ENCODE measurements at regions not wholly inside any gene's neighbourhood (a gene's known extent, or its start where the extent isn't known, plus 50 kb on each side); places are given as distances from the start of the nearest gene placed in this dataset.
"Not testable (repeated sequence)": the region's sequence is repeated elsewhere in the genome, so short reads cannot be mapped to it uniquely, and the experiment has no call there.

DNA sequence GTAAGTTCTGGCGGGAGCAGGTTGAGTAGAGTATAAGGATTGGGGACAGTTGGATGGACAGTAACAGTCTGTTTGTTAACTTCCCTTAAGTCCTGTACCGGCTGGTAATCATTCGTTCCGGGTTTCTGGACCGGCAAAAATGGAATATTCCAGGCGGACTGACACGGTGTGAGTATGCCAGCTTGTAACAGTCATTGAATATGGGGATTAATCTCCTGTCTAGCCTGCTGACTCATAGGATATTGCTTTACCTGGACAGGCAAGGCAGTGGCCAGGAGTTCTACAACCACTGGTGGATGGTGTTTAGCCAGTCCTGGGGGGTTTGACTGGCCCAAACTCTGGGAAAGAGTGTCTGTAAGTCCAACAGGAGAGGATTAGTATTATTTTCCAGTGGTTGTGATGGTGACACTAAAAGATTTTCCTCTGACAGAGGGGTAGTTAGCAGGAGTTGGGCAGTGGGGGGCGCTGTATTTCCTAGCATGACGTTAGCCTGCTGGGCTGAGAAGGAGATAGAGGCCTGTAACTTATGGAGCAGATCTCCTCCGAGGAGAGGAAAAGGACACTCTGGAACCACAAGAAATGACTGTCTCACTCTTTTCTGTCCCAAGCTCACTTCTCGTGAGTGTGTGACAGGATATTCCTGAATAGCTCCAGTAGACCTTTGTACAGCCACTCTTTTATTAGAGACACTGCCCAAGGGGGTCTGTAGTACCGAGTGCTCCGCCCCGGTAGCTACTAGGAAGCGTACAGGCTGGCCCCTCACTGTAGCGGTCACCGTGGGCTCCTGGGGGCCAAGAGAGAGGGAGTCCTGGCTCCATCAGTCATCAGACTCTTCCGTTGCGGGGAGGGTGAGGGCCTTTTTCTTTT, 152.2 kb downstream of the TRIM27 start:
- DNase-seq: no peak

DNA sequence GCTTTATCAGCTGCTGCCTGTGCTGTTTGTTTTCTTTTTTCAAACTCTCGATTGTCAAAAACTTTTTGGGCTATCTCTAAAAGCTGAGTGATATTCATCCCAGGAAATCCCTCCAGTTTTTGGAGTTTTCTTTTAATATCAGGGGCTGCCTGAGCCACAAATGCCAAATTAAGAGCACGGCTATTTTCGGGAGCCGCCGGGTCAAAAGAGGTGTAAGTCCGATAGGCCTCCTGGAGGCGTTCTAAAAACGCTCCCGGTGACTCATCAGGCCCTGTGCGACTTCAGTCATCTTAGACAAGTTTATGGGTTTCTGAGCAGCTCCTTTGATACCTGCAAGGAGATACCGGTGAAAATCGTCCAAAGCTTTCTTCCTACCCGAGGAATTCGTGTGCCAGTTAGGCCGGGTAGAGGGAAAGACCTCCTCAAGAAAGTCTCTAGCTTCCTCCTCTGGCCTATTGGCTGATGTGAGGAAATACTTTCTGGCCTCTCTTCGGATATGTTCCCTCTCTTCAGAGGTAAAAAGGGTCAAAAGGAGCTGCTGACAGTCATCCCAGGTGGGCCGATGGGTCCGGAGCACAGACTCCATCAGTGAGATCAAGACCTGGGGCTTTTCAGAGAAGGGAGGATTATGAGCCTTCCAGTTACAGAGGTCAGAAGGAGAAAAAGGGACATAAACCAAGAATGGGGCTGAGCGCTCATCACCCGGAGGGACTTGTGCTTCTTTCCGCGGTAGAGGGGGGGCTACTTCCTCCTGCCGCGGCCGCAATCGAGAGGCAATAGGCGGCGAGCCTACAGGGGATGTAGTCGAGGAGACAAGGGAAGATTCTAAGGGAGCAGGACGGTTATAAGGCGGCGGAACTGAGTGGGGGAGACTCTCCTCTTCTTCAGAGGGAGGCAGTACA, 151.1 kb downstream of the TRIM27 start:
- DNase-seq: no peak

DNA sequence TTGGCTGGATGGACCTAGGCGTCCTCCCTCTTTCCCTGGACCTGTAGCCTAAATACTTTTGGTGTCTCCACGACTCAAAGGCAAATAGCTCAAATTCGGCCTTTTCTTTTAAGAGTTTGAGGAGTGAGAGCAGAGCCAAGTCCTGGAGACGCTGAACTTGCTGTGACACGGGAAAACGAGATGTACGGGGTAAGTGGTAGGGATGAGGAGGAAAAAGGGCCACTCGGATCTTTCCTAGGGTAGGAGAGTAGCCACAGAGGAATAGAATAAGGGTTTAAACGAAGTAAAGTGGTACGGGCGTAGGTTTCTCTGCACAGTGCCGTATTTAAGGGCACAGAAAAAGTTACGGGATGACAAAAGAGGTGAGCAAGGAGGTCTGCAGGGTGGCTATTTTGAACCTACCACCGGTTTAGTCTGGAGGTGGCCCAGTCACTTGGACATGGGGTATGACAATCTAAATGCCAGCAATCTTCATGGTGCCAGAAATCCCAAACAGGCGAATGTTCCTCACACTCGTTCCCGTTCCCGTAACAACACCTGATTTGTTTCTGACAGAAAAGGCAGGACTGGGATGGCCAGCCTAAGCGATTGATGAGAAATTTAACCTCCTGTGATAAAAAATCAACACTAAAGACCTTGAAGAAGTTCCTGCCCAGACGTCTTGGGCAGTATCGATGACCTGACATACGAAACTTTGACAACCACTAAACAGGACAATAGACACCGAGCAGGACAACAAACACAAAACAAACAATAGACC, 149.3 kb downstream of the TRIM27 start:
- no peak for DNase-seq

DNA sequence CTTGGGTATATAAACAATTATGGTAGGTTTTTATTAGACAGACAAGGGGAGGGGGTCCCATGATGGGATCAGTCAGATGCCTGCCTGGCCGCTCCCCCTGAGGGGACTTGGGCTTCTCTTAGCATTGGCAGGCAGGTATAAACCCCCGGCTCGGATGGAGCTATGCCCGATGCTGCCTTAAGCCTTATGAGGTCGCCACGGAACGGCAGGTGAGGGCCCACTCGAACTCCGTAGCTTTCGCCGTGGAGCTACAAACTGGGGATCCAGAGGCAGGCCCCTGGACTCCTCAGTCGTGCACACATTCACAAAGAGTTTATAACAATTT, 148.8 kb downstream of the TRIM27 start:
- no peak for DNase-seq

DNA sequence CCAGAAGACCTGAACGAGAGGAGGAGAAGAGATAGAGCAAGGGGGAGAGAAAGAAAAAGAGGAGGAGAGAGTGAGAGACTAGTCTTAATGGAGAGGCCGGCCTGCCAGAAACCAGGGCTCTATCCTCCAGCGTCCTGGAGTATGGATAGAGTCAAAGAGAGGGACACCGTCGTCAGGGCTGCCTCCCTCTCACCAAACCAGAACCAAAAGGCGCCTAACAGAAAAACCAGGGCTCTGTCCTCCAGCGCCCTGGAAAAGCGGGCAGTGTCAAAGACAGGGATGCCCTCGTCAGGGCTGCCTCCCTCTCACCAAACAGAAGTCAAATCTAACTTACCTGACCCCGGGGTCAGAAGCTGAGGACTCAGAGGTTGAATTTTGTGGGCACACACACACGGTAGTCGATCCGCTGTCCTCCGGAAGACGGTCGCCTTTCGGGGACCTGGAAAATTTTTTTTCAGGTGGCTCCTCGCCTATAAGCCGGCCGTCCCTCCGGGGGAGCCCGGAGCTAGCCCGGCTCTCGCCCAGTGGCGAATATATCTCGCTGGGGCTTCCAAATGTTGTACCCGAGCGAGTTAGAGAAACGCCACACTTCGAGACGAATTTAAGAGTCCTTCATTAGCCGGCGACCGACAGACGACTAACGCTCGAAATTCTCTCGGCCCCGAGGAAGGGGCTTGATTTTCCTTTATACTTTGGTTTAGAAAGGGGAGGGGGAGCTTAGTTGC, 148.2 kb downstream of the TRIM27 start:
- DNase-seq: no peak

DNA sequence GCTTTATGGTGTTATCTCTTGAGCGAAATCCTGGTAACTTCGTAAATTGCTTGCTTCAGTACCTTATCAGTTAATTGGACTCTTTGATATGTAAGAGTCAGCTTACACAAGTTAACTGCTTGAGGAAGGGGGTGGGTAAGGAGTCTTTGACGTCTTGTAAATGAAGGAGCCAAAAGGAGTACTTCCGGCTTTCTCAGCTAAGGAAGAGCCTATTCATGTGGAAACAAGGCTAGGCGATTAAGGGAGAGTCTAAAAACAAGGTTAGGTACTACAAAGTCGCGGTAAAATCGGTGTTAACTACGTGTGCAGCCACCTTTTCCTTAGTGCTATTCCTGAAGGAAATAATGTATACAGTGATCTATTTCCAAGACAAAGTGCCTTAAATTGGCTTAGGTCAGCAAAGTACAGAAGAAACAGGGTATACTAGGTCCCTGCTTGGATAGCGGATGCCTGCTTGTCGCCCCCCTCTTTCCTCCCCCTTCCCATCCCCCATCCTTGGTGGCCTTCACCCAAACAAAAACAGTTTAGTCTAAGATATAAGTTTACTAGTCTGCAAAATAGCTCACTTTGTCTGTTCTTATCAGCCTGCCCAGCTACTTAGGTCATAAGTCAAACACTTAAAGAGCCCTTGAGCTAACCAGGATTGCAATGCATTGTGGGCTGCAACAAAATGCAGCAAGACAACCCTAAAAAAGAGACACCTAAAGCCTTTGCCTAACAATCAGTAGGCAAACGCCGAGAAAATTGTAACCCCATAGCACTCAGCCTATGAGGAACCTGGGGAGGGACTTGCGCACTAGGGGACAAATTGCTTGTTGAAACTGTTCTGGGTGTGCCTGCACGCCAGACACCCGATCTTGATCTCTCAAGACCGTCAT, 147.3 kb downstream of the TRIM27 start:
- no peak for DNase-seq

DNA sequence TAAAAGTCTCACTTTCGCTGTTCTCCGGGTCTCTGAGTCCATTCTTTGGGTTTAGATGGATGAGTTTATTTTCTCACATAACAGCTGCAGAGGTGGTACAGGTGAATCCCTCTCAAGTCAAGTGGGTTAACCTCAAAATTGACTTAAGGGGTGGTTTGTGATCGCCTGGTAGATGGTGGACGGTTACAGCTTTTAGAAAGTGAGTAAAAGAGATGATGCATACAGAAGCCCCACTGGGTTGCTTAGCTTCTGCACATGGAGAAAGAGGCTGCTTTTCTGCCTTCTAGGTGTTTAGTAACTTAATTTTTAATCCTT, 146.7 kb downstream of the TRIM27 start:
- no peak for DNase-seq

DNA sequence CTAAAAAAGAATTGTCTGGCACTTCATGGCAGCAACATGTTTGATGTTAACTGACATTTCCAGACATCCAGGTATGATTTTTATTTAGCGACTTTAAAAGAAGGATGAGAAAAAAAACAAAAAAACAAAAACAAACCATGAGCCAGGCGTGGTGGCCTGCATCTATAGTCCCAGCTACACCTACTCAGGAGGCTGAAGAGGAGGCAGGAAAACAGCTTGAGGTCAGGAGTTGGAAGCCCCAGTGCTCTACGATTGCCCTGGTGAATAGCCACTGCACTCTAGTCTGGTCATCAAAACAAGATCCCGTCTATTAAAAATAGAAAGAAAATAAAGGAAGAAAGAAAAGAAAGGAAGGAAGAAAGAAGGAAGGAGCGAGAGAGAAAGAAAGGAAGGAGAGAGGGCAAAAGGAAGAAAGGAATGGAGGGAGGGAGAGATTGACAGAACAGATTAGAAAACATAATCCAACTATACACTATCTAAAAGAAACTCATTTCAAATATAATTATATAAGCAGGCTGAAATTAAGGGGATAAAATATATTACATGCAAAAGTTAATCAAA, 141.6 kb downstream of the TRIM27 start:
- no peak for DNase-seq

DNA sequence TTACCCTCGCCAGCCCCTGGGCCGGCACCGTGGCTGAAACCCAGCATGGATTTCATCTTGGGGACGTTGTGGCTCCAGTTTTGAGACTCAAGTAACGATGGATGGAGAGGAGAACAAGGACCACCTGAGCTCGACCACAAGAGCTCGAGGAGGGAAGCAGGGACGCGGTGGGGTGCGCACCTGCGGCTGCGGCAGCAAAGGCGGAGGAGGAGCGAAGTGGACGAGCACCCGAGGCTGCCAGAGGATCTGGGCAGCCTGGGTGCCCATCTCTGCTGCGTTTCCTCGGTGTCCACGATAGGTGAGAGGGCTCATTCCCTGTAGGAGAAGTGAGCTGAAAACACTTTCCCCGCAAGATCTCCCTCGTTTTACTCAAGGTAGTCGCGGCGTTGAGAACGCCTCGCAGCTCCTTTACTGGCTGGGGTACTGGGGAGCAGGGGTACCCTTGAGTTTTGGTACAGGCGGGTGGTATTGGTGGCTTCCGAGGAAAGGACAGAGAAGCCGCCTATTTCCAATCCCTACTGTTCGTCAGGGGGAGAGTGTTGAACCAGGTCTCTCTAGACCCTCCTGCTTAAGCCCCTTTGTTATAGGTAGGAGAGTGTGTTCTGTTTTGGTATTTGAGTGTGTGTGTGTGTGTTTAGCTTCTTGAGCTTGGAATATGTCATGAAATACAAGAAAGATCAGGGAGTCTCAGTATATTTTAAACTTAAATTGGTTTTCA, 137.7 kb downstream of the TRIM27 start:
- DNase-seq: no peak

DNA sequence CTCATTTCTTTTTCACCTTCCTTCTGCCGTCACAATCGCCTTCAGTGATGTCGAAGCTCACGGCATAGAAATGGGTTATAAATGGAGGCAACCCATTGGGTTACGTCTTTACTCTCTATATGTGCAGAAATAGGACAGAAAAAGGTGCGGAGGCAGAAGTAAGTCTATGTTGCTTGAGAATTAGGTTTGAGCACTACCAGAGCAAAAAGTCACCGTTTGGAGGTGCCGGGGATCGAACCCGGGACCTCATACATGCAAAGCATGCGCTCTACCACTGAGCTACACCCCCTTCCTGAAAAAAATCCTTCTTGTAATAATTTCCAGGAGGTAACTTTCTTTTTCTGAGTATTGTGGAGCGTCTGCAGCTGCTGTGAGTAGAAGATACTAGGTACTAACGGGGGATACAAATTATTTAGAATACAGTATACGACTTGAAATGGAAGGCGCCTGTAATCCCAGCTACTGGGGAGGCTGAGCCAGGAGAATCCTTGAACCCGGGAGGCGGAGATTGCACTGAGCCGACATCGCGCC, 134.2 kb downstream of the TRIM27 start:
- DNase-seq: peak; percentile 53

DNA sequence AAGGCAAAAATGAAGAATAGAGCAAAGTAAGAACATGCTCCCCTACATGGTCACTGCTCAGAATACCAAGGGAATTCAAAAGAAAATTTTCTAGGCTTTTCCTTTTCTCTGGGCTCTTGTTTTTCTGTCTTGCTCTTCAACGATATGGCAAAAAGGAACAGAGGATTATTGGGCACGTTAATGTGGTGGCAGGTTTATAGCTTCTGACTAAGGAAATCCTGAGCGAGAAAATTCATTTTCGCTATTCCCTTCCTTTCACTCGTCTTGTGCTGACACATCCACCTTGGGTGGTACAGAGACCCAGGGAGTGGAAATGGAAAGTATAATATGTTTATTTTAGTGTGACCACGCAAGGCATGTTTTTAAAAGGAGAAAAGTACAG, 132.8 kb downstream of the TRIM27 start:
- no peak for DNase-seq

DNA sequence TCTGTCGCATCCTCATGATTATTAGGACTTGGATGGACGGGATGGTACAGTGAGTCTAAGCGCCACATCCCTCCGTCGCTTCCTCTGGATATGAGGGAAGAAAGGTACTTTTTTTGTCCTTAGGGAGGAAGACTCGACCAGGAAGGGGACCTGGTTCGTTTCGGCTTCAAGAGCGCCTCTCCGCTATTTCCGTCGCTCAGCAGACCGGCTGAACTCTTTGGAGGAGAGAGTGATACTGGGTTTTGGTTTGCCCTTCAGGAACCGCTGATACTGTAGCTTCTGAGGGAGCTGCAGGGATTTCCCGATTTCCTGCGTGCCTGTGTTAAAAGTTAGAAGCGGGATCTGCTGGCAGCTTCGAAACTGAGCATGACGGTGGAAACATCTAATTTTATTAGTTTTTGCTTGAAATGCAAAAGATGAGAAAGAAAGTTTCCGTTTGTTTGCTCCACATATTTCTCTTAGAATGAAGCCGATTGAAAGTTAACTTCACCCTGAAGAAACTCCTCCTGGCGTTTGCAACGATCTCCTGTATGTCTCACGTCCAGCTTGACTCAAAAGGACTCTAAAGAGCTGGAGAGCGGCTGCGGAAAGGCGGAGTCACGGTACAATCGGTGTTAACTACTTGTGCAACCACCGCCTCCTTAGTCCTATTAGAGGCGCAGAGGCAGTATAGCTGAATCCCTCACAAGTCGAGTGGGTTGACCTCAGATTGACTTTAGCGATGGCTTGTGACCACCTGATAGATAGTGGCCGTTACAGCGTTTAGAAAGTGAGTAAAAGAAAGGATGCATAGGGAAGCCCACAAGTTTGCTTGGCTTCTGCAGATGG, 129.4 kb downstream of the TRIM27 start:
- peak; percentile 40 for DNase-seq

DNA sequence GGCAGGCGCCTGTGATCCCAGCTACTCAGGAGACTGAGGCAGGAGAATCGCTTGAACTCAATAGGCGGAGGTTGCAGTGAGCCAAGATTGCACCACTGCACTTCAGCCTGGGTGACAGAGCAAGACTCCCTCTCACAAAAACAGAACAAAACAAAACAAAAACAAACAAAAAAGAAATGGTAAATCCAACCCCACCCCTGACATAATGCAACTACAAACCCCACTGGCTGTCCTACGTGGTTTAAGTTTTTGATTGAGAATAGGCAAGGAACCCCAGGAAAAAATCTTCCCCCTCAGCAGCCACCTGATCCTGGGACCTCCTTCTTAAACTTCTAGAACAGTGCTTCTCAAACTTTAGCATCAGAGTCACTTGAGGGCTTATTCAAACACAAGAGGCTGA, 123.1 kb downstream of the TRIM27 start:
- DNase-seq: not testable (repeated sequence)

DNA sequence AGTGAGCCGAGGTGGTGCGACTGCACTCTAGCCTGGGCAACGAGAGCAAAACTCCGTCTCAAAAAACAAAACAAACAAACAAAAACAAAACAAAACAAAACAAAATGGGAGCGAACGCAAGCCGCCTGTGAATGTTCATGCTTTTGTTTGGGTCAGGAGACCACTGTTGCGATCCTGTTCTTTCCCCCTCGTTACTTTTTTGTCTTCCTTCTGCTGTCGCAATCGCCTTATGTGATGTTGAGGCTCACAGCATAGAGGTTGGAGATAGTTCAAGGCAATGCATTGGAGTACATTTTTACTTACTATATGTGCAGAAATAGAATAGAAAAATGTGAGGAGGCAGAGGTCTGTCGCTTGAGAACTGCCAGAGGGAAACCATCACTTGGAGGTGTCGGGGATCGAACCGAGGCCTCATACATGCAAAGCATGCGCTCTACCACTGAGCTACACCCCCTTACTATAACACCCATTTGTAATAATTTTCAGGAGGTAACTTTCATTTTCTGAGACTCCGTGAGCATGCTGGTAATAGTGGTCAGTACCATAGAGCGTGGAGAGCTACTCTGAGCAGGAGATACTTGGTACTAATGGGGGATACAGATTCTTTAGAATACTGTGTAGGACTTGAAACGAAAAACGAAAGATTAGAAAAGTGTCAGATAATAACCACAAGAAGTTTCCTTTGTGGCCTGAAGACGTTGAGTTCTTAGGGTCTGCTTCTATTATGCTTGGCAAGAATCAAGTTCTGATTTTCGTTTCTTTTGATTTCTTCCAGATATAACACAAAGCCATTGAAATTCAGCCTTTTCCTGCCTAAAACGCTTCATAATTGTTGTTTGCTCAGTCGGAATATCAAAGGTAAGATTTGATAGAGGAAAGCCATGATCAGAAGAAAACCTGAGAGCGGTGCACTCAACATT, 121.1 kb downstream of the TRIM27 start:
- DNase-seq: peak; percentile 84

DNA sequence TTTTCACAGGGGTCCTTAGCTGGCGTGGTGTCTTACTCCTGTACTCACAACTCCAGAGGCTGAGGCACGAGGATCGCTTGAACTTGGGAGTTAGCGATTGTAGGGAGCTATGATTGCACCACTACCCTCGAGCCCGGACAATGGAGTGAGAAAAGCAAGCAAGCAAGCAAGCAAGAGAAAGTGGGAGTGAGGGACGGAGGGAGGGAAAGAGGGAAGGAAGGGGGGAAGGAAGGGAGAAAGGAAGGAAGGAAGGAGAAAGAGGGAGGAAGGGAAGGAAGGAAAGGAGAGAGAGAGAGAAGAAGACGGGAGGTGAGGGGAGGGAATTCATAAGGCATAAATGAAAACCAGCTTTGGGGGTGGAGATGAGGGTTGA, 120.5 kb downstream of the TRIM27 start:
- no peak for DNase-seq

DNA sequence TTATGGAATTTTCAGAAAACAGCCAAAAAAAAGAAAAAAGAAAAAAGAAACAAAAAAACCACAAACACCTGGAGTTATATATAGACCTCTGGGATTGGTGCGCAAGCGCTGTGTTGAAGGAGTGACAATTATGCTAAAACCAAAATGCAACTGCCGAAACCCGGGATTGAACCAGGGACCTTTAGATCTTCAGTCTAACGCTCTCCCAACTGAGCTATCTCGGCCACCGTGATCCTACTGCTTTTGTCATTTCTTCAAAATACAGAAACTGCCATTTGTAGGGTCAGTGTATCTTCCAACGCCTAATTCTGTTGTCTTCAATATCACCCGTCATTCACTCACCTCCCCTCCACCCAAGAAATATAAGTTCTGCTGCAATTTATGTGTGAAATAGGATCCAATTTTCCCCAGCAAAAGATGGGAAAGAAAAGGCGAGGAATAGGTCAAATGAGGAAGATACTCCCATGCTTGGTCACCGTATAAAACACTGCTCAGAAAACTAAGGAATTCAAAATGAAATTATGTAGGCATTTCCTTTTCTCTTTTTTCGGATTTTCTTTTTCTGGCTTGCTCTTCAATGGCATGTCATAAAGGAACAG, 116.0 kb downstream of the TRIM27 start:
- peak; percentile 40 for DNase-seq

DNA sequence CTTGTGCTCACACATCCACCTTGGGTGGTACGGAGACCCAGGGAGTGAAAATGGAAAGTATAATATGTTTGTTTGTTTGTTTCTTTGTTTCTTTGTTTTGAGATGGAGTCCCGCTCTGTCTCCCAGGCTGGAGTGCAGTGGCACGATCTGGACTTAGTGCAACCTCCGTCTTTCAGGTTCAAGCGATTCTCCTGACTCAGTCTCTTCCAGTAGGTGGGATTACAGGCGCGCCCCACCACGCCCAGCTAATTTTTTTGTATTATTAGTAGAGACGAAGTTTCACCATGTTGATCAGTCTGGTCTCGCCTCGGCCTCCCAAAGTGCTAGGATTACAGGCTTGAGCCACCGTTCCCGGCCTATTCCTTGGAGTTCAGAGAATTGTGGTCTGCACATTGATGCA, 115.4 kb downstream of the TRIM27 start:
- no peak for DNase-seq

Data from kidney glomerular epithelial cell (primary cell).